ENCODE measurements at regions not wholly inside any gene's neighbourhood (a gene's known extent, or its start where the extent isn't known, plus 50 kb on each side); places are given as distances from the start of the nearest gene placed in this dataset.

- Histone ChIP-seq H4K8ac (replicated peaks; ENCODE audit: insufficient read length, low read depth, low read length) (no peak overlapping the region), H2BK5ac (ENCODE audit: insufficient read length, low read length) (no peak overlapping the region), H4K5ac (ENCODE audit: insufficient read length, low read depth, low read length) (no peak overlapping the region), H3K9ac (ENCODE audit: extremely low read depth, insufficient read length, low read length) (no peak overlapping the region), H3K79me1 (ENCODE audit: insufficient read depth, low read depth, low read length, poor library complexity, severe bottlenecking) (no peaks in the 10 kb centered on the region), H3K18ac (ENCODE audit: insufficient read length, low read depth, low read length) (no peak overlapping the region), H4K20me1 (ENCODE audit: control insufficient read depth, insufficient read depth, insufficient read length) (no peaks in the 10 kb centered on the region), H3K23me2 (ENCODE audit: insufficient read length, low read depth, low read length, poor library complexity, severe bottlenecking) (no peaks in the 10 kb centered on the region), H2AK5ac (ENCODE audit: insufficient read length, low read length) (no peak overlapping the region), H3K27ac (ENCODE audit: insufficient read length, low read depth, low read length) (no peak overlapping the region), H4K91ac (ENCODE audit: insufficient read length, low read depth, low read length) (no peak overlapping the region), H3K14ac (ENCODE audit: insufficient read depth, low read length) (no peak overlapping the region), H2BK120ac (ENCODE audit: low read depth, low read length, poor library complexity, severe bottlenecking) (no peak overlapping the region), H3K27me3 (ENCODE audit: insufficient read depth, low read length) (no peaks in the 10 kb centered on the region), H3K23ac (ENCODE audit: insufficient read length, low read depth, low read length) (no peak overlapping the region), H3K56ac (ENCODE audit: insufficient read length, low read depth, low read length) (no peak overlapping the region), H3K4ac (ENCODE audit: low read depth, low read length) (no peak overlapping the region), H2BK15ac (ENCODE audit: low read depth, low read length) (no peak overlapping the region), H2BK20ac (ENCODE audit: low read depth, low read length, poor library complexity, severe bottlenecking) (no peak overlapping the region), H3K79me2 (ENCODE audit: insufficient read depth, low read length) (no peaks in the 10 kb centered on the region), H2BK12ac (ENCODE audit: insufficient read length, low read depth, low read length) (no peak overlapping the region), H3K4me2 (ENCODE audit: insufficient read depth, insufficient read length, low read length) (no peak overlapping the region), H3K9me3 (ENCODE audit: control insufficient read depth, low read depth, low read length) (no peaks in the 10 kb centered on the region), H2AFZ (ENCODE audit: low read length) (no peak overlapping the region), H3T11ph (ENCODE audit: low read length) (no peak overlapping the region), H3K4me1 (ENCODE audit: insufficient read depth, low read length) (no peaks in the 10 kb centered on the region)
- no peak overlapping the region for H3K4me3 Mint-ChIP-seq
- no peak for TF ChIP-seq CTCF (conservative IDR thresholded peaks at IDR 0.05)
- no peaks in the 10 kb centered on the region for H3K9me3 Mint-ChIP-seq
- H3K36me3 Mint-ChIP-seq (ENCODE audit: insufficient read depth in 1 of 3, low read depth in 3 of 3) = no peaks in the 10 kb centered on the region
- no peak for DNase-seq
- H3K4me1 Mint-ChIP-seq = peaks cover 5% of the 10 kb centered on the region in 2 experiments
- no peak overlapping the region for H3K27ac Mint-ChIP-seq
- WGBS (ENCODE audit: extremely low coverage, insufficient read length, low lambda C conversion rate) = 100% methylated on average over 2 of the region's 3 CpGs
- no peaks in the 10 kb centered on the region for H3K27me3 Mint-ChIP-seq (ENCODE audit: low read depth)
These were observed 1565.9 kb downstream of the ARAP2 start for GRCh38 chr4:34678431-34678830.

Data from H9 (cell line).